ENCODE measurements at regions not wholly inside any gene's neighbourhood (a gene's known extent, or its start where the extent isn't known, plus 50 kb on each side); places are given as distances from the start of the nearest gene placed in this dataset.

GRCh38 chr2:39570130-39570555 is 95.6 kb upstream of the TMEM178A start:
- no peak overlapping the region for H3K4me3 ChIP-seq (ENCODE audit: low read depth, low read length)
- no peak for TF ChIP-seq CTCF (IDR thresholded peaks at IDR 0.05; ENCODE audit: borderline replicate concordance, insufficient read depth, low read depth, low read length)

GRCh38 chr2:39570614-39571013 is 95.1 kb upstream of the TMEM178A start:
- no peak overlapping the region for H3K4me3 ChIP-seq (ENCODE audit: low read depth, low read length)
- no peak for TF ChIP-seq CTCF (IDR thresholded peaks at IDR 0.05; ENCODE audit: borderline replicate concordance, insufficient read depth, low read depth, low read length)

DNA sequence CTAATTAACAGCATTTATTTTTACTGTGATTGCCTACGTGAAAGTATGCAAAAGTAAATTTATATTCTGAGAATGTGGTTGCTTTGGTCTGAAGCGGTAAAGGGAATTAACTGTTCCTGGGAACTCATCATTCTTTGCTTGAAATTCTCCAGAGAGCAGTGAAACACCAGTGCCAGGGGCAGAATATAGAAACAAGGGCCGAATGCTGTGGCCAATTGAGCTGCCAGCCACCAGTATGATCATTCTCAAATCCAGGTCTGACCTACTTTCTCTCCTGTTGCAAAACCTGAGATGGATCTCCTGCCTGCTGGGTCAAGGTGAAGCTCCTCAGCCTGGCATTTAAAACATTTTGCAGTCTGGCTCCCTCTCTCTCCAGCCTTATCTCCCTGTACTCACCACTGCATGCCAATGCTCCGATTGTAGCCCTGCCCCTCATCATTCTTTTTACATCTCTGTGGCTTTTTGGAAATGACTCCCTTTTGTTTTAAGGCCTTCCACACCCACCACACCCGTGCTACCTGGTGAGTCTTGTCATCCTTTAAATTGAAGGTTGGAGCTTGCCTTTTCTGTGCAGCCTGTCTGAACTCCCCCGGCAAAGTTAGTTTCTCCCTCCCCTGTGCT is 94.5 kb upstream of the TMEM178A start:
- no peak overlapping the region for H3K4me3 ChIP-seq (ENCODE audit: low read depth, low read length)
- TF ChIP-seq CTCF (IDR thresholded peaks at IDR 0.05; ENCODE audit: borderline replicate concordance, insufficient read depth, low read depth, low read length): no peak

DNA sequence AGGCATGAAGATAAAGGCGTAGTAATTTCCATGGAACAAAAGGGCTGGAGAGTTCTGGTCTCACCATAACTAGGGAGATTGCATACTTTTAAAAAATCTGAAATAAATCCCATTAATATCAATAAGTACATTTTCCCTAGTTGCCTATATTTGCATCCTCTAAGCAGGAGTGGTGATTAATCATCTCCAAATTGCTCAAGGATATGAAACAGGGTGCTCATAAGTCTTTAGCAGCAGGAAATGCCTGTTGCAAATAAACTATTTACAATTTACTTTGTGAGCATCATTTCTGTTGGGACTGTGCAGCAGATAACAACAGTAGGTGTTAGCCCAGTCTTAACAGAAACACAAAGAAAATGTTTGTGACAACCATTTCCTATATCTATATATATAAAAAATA is 92.4 kb upstream of the TMEM178A start:
- no peak for TF ChIP-seq CTCF (IDR thresholded peaks at IDR 0.05; ENCODE audit: borderline replicate concordance, insufficient read depth, low read depth, low read length)
- H3K4me3 ChIP-seq (ENCODE audit: low read depth, low read length): no peak overlapping the region

GRCh38 chr2:39581866-39582265 is 83.9 kb upstream of the TMEM178A start:
- H3K4me3 ChIP-seq (ENCODE audit: low read depth, low read length): no peak overlapping the region
- TF ChIP-seq CTCF (IDR thresholded peaks at IDR 0.05; ENCODE audit: borderline replicate concordance, insufficient read depth, low read depth, low read length): no peak

- H3K4me3 ChIP-seq (ENCODE audit: low read depth, low read length): no peak overlapping the region
- no peak for TF ChIP-seq CTCF (IDR thresholded peaks at IDR 0.05; ENCODE audit: borderline replicate concordance, insufficient read depth, low read depth, low read length)
Measured at GRCh38 chr2:39583213-39583612, 82.5 kb upstream of the TMEM178A start.

DNA sequence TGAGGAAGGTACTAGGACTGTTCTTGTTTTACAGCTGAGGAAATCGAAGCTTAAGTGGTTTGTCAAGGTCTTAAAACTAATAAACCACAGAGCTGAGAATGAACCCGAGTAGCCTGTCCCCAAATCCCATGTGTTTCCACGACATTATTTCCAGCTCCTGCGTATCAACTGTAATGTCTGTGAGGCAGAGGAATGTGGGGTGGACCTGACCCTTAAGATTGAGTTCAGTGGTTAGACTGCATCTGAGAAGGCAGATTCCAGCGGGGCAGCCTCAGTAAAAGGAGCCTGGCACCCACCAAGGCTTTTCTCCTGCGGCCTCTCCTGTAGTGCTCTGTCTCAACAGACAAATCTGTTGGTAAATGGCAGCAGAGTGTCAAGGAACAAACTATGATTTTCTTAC is 81.9 kb upstream of the TMEM178A start:
- no peak overlapping the region for H3K4me3 ChIP-seq (ENCODE audit: low read depth, low read length)
- no peak for TF ChIP-seq CTCF (IDR thresholded peaks at IDR 0.05; ENCODE audit: borderline replicate concordance, insufficient read depth, low read depth, low read length)
